ENCODE measurements at regions not wholly inside any gene's neighbourhood (a gene's known extent, or its start where the extent isn't known, plus 50 kb on each side); places are given as distances from the start of the nearest gene placed in this dataset.

GRCh38 chr10:88103576-88103975, 240.2 kb downstream of the PTEN start:
- H3K27me3 Mint-ChIP-seq, result no peaks in the 10 kb centered on the region
- no peaks in the 10 kb centered on the region for H3K27me3 ChIP-seq (ENCODE audit: control insufficient read depth in 1 of 2, insufficient read depth in 2 of 2, low read length in 2 of 2)
- DNase-seq, result no peak
- no peak for TF ChIP-seq CTCF (IDR thresholded peaks at IDR 0.05)
- no peaks in the 10 kb centered on the region for H3K36me3 Mint-ChIP-seq (ENCODE audit: low read depth)
- no peak overlapping the region for H3K4me3 Mint-ChIP-seq
- H3K36me3 ChIP-seq (ENCODE audit: insufficient read depth, low read length), result no peaks in the 10 kb centered on the region
- CTCF ChIA-PET, result no interaction called here
- peaks cover 11% of the 10 kb centered on the region for H3K4me1 Mint-ChIP-seq (ENCODE audit: low read depth)
- peaks cover 6% of the 10 kb centered on the region for H3K4me1 ChIP-seq (ENCODE audit: insufficient read depth, low read length)
- POLR2A ChIA-PET, result no interaction called here
- no peak for ATAC-seq (ENCODE audit: poor library complexity)
- no peak overlapping the region for H3K27ac ChIP-seq (ENCODE audit: low read depth in 1 of 2, low read length in 2 of 2)
- H3K9me3 Mint-ChIP-seq, result no peaks in the 10 kb centered on the region
- no peak overlapping the region for H3K27ac Mint-ChIP-seq
- no peak overlapping the region for H3K4me3 ChIP-seq (ENCODE audit: low read length)
- H3K9me3 ChIP-seq (ENCODE audit: control insufficient read depth in 1 of 2, insufficient read depth in 1 of 2, low read length in 2 of 2), result no peaks in the 10 kb centered on the region
- intact Hi-C loops (cut with DNase I, micrococcal nuclease), result no loop called here

- ChIA-PET POLR2A (no interaction called here), CTCF (no interaction called here)
- no peak overlapping the region for H3K4me3 Mint-ChIP-seq
- no peaks in the 10 kb centered on the region for H3K27me3 Mint-ChIP-seq
- Histone ChIP-seq H3K27ac (ENCODE audit: low read depth in 1 of 2, low read length in 2 of 2) (no peak overlapping the region), H3K9me3 (ENCODE audit: control insufficient read depth in 1 of 2, insufficient read depth in 1 of 2, low read length in 2 of 2) (no peaks in the 10 kb centered on the region), H3K36me3 (ENCODE audit: insufficient read depth, low read length) (no peaks in the 10 kb centered on the region), H3K27me3 (ENCODE audit: control insufficient read depth in 1 of 2, insufficient read depth in 2 of 2, low read length in 2 of 2) (no peaks in the 10 kb centered on the region), H3K4me1 (ENCODE audit: insufficient read depth, low read length) (peaks cover 6% of the 10 kb centered on the region), H3K4me3 (ENCODE audit: low read length) (no peak overlapping the region)
- no peaks in the 10 kb centered on the region for H3K9me3 Mint-ChIP-seq
- peaks cover 11% of the 10 kb centered on the region for H3K4me1 Mint-ChIP-seq (ENCODE audit: low read depth)
- TF ChIP-seq CTCF (IDR thresholded peaks at IDR 0.05), result no peak
- ATAC-seq (ENCODE audit: poor library complexity) (no peak), DNase-seq (no peak)
- no peaks in the 10 kb centered on the region for H3K36me3 Mint-ChIP-seq (ENCODE audit: low read depth)
- intact Hi-C loops (cut with DNase I, micrococcal nuclease), result no loop called here
- no peak overlapping the region for H3K27ac Mint-ChIP-seq
These were observed 240.8 kb downstream of the PTEN start for GRCh38 chr10:88104223-88104622.

- CTCF ChIA-PET, result no interaction called here
- Mint-ChIP-seq H3K4me3 (no peak overlapping the region), H3K27me3 (no peaks in the 10 kb centered on the region), H3K9me3 (no peaks in the 10 kb centered on the region), H3K27ac (no peak overlapping the region), H3K36me3 (ENCODE audit: low read depth) (no peaks in the 10 kb centered on the region), H3K4me1 (ENCODE audit: low read depth) (peaks cover 11% of the 10 kb centered on the region)
- DNase-seq, result no peak
- no peaks in the 10 kb centered on the region for H3K9me3 ChIP-seq (ENCODE audit: control insufficient read depth in 1 of 2, insufficient read depth in 1 of 2, low read length in 2 of 2)
- intact Hi-C loops (cut with DNase I, micrococcal nuclease), result no loop called here
- no peaks in the 10 kb centered on the region for H3K36me3 ChIP-seq (ENCODE audit: insufficient read depth, low read length)
- peaks cover 6% of the 10 kb centered on the region for H3K4me1 ChIP-seq (ENCODE audit: insufficient read depth, low read length)
- no peak overlapping the region for H3K27ac ChIP-seq (ENCODE audit: low read depth in 1 of 2, low read length in 2 of 2)
- H3K27me3 ChIP-seq (ENCODE audit: control insufficient read depth in 1 of 2, insufficient read depth in 2 of 2, low read length in 2 of 2), result no peaks in the 10 kb centered on the region
- TF ChIP-seq CTCF (IDR thresholded peaks at IDR 0.05), result no peak
- POLR2A ChIA-PET, result no interaction called here
- no peak overlapping the region for H3K4me3 ChIP-seq (ENCODE audit: low read length)
- ATAC-seq (ENCODE audit: poor library complexity), result no peak
These were observed 242.9 kb downstream of the PTEN start for GRCh38 chr10:88106366-88106765.
